GM21423 (cell line): ENCODE measurements at regions not wholly inside any gene's neighbourhood (a gene's known extent, or its start where the extent isn't known, plus 50 kb on each side); places are given as distances from the start of the nearest gene placed in this dataset.

Experiments used
- ATAC-seq: cut with Tn5 transposase; IDR thresholded peaks from one replicate; pipeline ENCODE4 v1.9.1; 2021; ENCODE audit warnings: mild to moderate bottlenecking, moderate library complexity; ENCODE audit not compliant: unreplicated experiment

- ATAC-seq: no peak
Measured at GRCh38 chr16:79748629-79749028, 148.1 kb upstream of the MAF start.

GRCh38 chr16:79747688-79748087 is 147.2 kb upstream of the MAF start:
- ATAC-seq: no peak

DNA sequence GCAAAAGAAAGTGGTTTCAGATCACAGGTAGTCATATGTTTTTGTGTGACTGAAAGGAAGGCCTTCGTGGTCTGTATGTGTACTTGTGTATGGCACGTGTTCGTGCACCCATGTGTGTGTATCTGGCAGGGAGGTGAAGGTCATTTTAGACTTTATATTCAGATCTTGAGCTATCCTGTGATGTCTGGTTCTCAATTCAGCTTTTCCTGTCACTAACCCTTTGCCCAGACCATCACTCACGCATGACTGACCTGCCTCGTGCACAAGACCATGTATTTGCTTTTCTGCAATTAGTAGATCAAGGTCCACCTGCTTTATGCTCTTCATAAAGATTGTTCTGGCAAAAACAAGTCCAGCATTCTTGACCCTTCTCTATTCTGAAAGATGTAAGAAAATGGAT is 139.7 kb upstream of the MAF start:
- ATAC-seq: no peak

GRCh38 chr16:79735271-79735670 is 134.7 kb upstream of the MAF start:
- ATAC-seq: no peak

DNA sequence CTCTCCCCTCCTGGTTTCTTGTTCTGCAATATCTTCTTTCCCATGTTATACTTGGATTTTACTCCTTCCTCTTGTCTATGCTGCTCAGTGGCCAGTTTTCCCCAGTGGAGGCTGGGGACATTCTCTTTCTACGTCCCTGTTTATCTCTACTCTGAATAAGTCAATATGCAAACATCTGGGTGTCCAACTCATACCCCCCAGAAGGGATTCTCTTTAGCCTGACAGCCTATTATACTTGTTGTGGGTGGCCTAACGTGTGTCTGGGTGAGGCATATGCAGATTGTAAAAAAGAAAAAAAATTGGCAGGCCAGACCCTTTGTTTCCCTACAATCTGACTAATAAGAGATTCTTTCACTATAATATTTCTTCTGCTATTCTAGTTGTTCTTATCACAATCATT is 134.2 kb upstream of the MAF start:
- no peak for ATAC-seq

GRCh38 chr16:79728923-79729240 is 128.3 kb upstream of the MAF start:
- no peak for ATAC-seq

- no peak for ATAC-seq
Measured at GRCh38 chr16:79728048-79728922, 127.7 kb upstream of the MAF start.

GRCh38 chr16:79726902-79727301 is 126.4 kb upstream of the MAF start:
- no peak for ATAC-seq

DNA sequence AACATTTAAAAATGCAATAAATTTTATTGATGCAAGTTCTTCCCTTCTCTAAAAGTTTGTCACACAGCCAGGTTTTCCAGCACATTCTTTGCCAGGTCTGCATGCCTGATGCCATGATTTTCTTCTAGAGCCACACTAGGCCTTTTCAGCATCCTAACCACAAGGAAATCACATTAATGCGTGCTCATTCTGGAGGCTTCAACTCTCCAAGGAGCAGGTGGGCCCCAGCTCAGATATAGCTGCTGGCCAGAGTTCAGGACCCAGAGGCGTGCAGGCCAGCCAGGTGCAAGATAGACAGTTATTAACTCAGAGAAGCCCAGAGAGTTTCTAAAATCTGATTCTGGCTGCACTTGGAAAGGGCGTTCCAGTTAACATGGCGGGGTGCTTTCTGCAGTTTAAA is 124.5 kb upstream of the MAF start:
- ATAC-seq: no peak

GRCh38 chr16:79723583-79724168 is 123.1 kb upstream of the MAF start:
- no peak for ATAC-seq

- no peak for ATAC-seq
Measured at GRCh38 chr16:79721270-79721669, 120.7 kb upstream of the MAF start.

DNA sequence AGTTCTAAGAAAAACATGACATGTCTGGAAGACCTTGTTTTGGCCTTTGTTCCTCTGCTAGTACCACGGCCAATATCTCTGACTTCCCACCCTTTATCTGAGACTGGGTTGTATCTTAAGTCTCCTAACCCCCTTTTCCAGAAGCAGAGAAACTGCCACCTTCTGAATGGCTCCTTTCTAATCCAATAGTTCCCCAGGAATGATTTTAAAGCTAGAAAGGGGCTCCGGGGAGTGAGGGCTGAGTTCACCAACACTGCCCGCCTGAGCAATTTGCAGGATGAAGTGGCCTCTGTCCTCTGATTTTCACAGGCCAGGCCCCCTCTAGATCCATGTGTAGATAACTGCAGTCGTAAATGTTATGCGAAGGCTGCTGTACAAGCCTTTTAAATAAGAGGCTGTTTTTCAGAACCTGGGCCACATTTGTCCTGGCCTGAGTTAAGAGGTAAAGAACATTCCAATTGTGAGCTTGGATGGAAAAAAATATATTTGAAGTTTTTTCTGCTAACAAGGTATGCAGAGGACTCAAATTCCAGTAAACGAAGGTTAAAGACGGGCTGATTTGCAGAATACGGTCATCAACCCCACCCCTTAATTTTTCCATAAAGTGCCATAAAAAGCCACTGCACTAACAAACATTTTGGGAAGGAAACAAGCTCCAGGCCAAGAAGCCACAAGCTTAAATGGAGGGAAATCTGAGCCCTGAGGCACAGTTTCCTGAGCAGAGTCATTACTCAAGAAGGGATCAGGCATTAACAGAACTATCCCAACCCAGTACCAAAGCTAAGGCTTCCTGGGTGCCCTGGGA is 117.0 kb upstream of the MAF start:
- ATAC-seq: no peak

GRCh38 chr16:79716645-79717332 is 116.3 kb upstream of the MAF start:
- ATAC-seq: no peak

GRCh38 chr16:79715061-79715460 is 114.5 kb upstream of the MAF start:
- ATAC-seq: no peak

GRCh38 chr16:79714440-79714839 is 113.9 kb upstream of the MAF start:
- ATAC-seq: no peak

DNA sequence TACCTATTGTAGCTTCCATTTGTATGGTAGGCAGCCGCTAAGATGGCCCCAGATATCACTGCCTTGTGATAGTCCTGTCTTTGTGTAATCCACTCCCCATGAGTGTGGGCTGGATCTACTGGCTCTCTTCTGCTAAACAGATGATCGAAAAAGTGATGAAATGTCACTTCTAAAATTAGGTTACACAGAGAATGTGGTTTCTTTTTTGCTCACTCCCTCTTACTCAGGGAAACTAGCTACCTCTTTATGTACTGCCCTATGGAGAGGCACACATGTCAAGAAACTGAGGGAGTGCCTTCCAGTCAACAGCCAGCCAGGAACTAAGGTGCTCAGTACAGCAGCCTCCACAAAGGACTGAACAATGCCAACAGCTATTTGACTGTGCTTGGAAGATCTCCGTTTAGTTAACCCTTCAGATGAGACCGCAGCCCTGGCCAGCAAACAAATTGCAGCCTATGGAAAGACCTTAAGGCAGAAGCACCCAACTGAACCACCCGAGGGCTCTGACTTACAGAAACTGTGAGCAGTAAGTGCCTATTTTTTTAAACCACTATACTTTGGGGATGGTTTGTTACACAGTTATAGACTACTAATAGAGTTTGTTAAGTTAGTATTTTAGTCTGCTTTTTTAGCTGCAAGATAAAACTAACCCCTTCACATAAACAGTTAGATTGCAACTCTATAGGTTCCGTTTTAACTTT is 113.2 kb upstream of the MAF start:
- no peak for ATAC-seq

- ATAC-seq: no peak
Measured at GRCh38 chr16:79712276-79712675, 111.7 kb upstream of the MAF start.

GRCh38 chr16:79707876-79708275 is 107.3 kb upstream of the MAF start:
- no peak for ATAC-seq

DNA sequence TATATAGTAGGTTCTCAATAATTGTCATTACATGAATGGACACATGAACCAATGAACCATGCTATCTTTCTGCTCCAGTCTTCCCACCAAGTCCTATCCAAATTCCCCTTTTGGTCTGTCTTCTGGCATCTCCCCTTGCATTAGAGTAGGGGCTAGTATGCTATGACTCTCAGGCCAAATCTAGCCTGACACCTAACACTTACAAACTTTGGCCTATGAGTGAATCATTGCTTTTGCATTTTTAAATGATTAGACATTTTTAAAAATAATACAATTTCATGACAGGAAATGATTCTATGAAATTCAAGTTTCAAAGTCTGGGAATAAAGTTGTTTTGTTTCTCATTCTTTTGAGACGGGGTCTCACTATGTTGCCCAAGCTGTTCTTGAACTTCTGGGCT is 102.5 kb upstream of the MAF start:
- no peak for ATAC-seq

GRCh38 chr16:79698341-79698753 is 97.8 kb upstream of the MAF start:
- no peak for ATAC-seq
